Osteocyte (in vitro differentiated cells): ENCODE measurements at regions not wholly inside any gene's neighbourhood (a gene's known extent, or its start where the extent isn't known, plus 50 kb on each side); places are given as distances from the start of the nearest gene placed in this dataset.

Source experiments
- DNase-seq: peaks from one replicate; pipeline ENCODE4 v3.0.0; 2021; ENCODE audit warnings: mixed read lengths; ENCODE audit not compliant: unreplicated experiment; ENCODE audit errors: extremely low spot score
- H3K27ac Mint-ChIP-seq: one replicate; pipeline ENCODE4 v1.8.0; 2021; ENCODE audit warnings: mild to moderate bottlenecking, mixed read lengths; ENCODE audit not compliant: unreplicated experiment
- H3K27me3 Mint-ChIP-seq: one replicate; pipeline ENCODE4 v1.8.0; 2021; ENCODE audit warnings: mixed read lengths; ENCODE audit not compliant: unreplicated experiment
- H3K36me3 Mint-ChIP-seq: one replicate; pipeline ENCODE4 v1.8.0; 2021; ENCODE audit warnings: mixed read lengths; ENCODE audit not compliant: unreplicated experiment
- H3K4me1 Mint-ChIP-seq: one replicate; pipeline ENCODE4 v1.8.0; 2021; ENCODE audit warnings: mixed read lengths; ENCODE audit not compliant: unreplicated experiment
- H3K4me3 Mint-ChIP-seq: one replicate; pipeline ENCODE4 v1.8.0; 2021; ENCODE audit warnings: mild to moderate bottlenecking, moderate library complexity, mixed read lengths; ENCODE audit not compliant: unreplicated experiment
- H3K9me3 Mint-ChIP-seq: one replicate; pipeline ENCODE4 v1.8.0; 2021; ENCODE audit warnings: mixed read lengths; ENCODE audit not compliant: unreplicated experiment
- TF ChIP-seq, protein P1 (sequence below): fragments of 200-600 bp; sonication (generic); IDR thresholded peaks from 2 replicates; pipeline ENCODE4 v1.5.0; 2021; ENCODE audit warnings: antibody characterized with exemption, mild to moderate bottlenecking, moderate library complexity

- no peaks in the 10 kb centered on the region for H3K27me3 Mint-ChIP-seq
- no peaks in the 10 kb centered on the region for H3K36me3 Mint-ChIP-seq
- DNase-seq: no peak
- no peak overlapping the region for H3K27ac Mint-ChIP-seq
- TF ChIP-seq, protein P1, sequence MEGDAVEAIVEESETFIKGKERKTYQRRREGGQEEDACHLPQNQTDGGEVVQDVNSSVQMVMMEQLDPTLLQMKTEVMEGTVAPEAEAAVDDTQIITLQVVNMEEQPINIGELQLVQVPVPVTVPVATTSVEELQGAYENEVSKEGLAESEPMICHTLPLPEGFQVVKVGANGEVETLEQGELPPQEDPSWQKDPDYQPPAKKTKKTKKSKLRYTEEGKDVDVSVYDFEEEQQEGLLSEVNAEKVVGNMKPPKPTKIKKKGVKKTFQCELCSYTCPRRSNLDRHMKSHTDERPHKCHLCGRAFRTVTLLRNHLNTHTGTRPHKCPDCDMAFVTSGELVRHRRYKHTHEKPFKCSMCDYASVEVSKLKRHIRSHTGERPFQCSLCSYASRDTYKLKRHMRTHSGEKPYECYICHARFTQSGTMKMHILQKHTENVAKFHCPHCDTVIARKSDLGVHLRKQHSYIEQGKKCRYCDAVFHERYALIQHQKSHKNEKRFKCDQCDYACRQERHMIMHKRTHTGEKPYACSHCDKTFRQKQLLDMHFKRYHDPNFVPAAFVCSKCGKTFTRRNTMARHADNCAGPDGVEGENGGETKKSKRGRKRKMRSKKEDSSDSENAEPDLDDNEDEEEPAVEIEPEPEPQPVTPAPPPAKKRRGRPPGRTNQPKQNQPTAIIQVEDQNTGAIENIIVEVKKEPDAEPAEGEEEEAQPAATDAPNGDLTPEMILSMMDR: no peak
- peaks cover 26% of the 10 kb centered on the region for H3K9me3 Mint-ChIP-seq
- H3K4me1 Mint-ChIP-seq: no peaks in the 10 kb centered on the region
- no peak overlapping the region for H3K4me3 Mint-ChIP-seq
Observed at GRCh38 chr12:90281154-90281868, 572.7 kb upstream of the ATP2B1 start.

- TF ChIP-seq, protein P1: no peak
- Mint-ChIP-seq H3K27ac (no peak overlapping the region), H3K27me3 (no peaks in the 10 kb centered on the region), H3K36me3 (no peaks in the 10 kb centered on the region), H3K9me3 (peaks cover 19% of the 10 kb centered on the region), H3K4me3 (no peak overlapping the region), H3K4me1 (no peaks in the 10 kb centered on the region)
- DNase-seq: no peak
Observed at GRCh38 chr12:90280564-90281058, 572.0 kb upstream of the ATP2B1 start.

GRCh38 chr12:90280033-90280432 lies 571.4 kb upstream of the ATP2B1 start:
- Mint-ChIP-seq H3K27ac (no peak overlapping the region), H3K27me3 (no peaks in the 10 kb centered on the region), H3K9me3 (peaks cover 17% of the 10 kb centered on the region), H3K36me3 (no peaks in the 10 kb centered on the region), H3K4me1 (no peaks in the 10 kb centered on the region), H3K4me3 (no peak overlapping the region)
- no peak for DNase-seq
- TF ChIP-seq, protein P1: no peak

DNA sequence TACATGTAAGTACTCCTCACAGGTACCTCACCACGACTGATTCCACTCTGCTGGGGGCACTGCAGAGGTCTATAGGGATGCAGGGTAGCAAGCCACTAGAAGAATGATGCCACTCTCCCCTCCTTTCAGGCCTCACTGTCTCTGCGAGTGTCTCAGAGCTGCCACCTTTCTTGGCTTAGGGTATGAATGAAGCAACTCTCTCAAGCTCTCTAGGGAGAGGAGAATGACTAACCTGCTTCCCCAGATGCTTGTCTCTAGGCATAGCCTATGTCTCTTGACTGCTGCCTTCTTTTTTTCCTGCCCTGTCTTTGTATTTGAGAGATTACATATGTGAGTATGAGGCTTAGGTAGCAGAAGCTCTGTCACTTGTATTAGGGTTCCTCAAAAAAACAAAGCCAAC lies 566.5 kb upstream of the ATP2B1 start:
- TF ChIP-seq, protein P1: no peak
- no peak overlapping the region for H3K4me3 Mint-ChIP-seq
- H3K27ac Mint-ChIP-seq: no peak overlapping the region
- H3K27me3 Mint-ChIP-seq: no peaks in the 10 kb centered on the region
- no peak for DNase-seq
- no peaks in the 10 kb centered on the region for H3K36me3 Mint-ChIP-seq
- H3K9me3 Mint-ChIP-seq: no peaks in the 10 kb centered on the region
- no peaks in the 10 kb centered on the region for H3K4me1 Mint-ChIP-seq

DNA sequence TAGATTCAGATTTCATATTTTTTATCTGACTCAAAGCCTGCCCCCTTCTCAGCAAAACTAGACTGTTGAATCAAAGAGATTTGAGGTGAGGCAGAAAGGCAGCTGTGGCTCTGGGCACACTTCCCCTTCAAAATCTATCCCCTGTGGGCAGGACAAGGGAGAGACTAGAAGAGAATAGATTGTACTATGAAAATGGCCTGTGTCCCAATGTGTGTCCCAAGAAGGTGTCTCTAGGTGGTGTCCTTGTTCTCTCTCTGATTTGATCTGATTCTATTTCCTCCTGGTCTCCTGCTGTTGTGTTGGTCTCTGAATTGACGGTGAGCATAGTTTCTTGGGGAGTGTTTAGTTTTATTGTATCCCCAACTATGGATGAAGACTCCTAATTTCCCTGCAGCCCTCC lies 565.8 kb upstream of the ATP2B1 start:
- no peaks in the 10 kb centered on the region for H3K27me3 Mint-ChIP-seq
- H3K27ac Mint-ChIP-seq: no peak overlapping the region
- no peaks in the 10 kb centered on the region for H3K9me3 Mint-ChIP-seq
- H3K4me3 Mint-ChIP-seq: no peak overlapping the region
- H3K4me1 Mint-ChIP-seq: no peaks in the 10 kb centered on the region
- TF ChIP-seq, protein P1: no peak
- no peaks in the 10 kb centered on the region for H3K36me3 Mint-ChIP-seq
- DNase-seq: no peak
